C4-2B (cell line): ENCODE measurements at regions not wholly inside any gene's neighbourhood (a gene's known extent, or its start where the extent isn't known, plus 50 kb on each side); places are given as distances from the start of the nearest gene placed in this dataset.
"Not testable (repeated sequence)": the region's sequence is repeated elsewhere in the genome, so short reads cannot be mapped to it uniquely, and the experiment has no call there.

Experiments
- ZFX ChIP-seq: fragments of 450-650 bp; IDR thresholded peaks from 2 replicates; pipeline ENCODE4 v1.6.1; 2017
- TF ChIP-seq, protein P1 (sequence below): fragments of 450-650 bp; conservative IDR thresholded peaks from 2 replicates; pipeline ENCODE4 v1.5.1; 2017; ENCODE audit warnings: mild to moderate bottlenecking

DNA sequence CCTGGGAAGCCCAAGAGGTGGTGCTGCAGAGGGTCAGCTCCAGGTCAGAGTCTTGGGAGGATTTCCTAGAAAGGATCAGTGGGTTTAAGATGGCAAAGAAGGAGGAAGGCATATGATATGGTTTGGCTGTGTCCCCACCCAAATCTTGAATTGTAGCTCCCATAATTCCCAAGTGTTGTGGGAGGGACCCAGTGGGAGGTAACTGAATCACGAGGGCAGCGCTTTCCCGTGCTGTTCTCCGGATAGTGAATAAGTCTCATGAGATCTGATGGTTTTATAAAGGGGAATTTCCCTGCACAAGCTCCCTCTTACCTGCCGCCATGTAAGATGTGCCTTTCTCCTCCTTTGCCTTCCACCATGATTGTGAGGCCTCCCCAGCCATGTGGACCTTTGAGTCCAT is 240.4 kb downstream of the TOMM20 start:
- TF ChIP-seq, protein P1, sequence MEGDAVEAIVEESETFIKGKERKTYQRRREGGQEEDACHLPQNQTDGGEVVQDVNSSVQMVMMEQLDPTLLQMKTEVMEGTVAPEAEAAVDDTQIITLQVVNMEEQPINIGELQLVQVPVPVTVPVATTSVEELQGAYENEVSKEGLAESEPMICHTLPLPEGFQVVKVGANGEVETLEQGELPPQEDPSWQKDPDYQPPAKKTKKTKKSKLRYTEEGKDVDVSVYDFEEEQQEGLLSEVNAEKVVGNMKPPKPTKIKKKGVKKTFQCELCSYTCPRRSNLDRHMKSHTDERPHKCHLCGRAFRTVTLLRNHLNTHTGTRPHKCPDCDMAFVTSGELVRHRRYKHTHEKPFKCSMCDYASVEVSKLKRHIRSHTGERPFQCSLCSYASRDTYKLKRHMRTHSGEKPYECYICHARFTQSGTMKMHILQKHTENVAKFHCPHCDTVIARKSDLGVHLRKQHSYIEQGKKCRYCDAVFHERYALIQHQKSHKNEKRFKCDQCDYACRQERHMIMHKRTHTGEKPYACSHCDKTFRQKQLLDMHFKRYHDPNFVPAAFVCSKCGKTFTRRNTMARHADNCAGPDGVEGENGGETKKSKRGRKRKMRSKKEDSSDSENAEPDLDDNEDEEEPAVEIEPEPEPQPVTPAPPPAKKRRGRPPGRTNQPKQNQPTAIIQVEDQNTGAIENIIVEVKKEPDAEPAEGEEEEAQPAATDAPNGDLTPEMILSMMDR = not testable (repeated sequence)
- not testable (repeated sequence) for TF ChIP-seq ZFX
